ENCODE measurements at regions not wholly inside any gene's neighbourhood (a gene's known extent, or its start where the extent isn't known, plus 50 kb on each side); places are given as distances from the start of the nearest gene placed in this dataset.

- no peaks in the 10 kb centered on the region for H3K9me2 ChIP-seq (ENCODE audit: insufficient read depth, low read length)
- DNase-seq (ENCODE audit: low spot score): no peak
- no peaks in the 10 kb centered on the region for H3K9me3 ChIP-seq (ENCODE audit: low read length)
- no peak overlapping the region for H3K4me3 ChIP-seq (ENCODE audit: low read depth, low read length, poor library complexity, severe bottlenecking)
- POLR2A ChIA-PET: no interaction called here
- no peak overlapping the region for H3K27ac ChIP-seq (ENCODE audit: low read depth, low read length, poor library complexity, severe bottlenecking)
- CTCF ChIA-PET (ENCODE audit: unreplicated experiment): no interaction called here
- H3K36me3 ChIP-seq (ENCODE audit: insufficient read depth, low read length): no peaks in the 10 kb centered on the region
- no peak overlapping the region for H2AFZ ChIP-seq (ENCODE audit: low read length)
- no peak overlapping the region for H3K4me2 ChIP-seq (ENCODE audit: low read length)
- no peak for TF ChIP-seq CTCF (conservative IDR thresholded peaks at IDR 0.05; ENCODE audit: low read length)
- TF ChIP-seq EZH2phosphoT487 (IDR thresholded peaks at IDR 0.05; ENCODE audit: borderline replicate concordance, low read depth, low read length): no peak
- H4K20me1 ChIP-seq (ENCODE audit: insufficient read depth, low read length): no peaks in the 10 kb centered on the region
- BruUV-seq (replicated peaks): no TSS peak
- intact Hi-C loops (cut with micrococcal nuclease; ENCODE audit: unreplicated experiment): no loop called here
- H3K4me1 ChIP-seq (ENCODE audit: insufficient read depth, low read length, poor library complexity, severe bottlenecking): no peaks in the 10 kb centered on the region
- no peaks in the 10 kb centered on the region for H3K79me2 ChIP-seq (ENCODE audit: insufficient read depth, low read depth, low read length)
Observed at GRCh38 chr9:87167582-87167981, 220.3 kb upstream of the GAS1 start.

GRCh38 chr9:87178302-87178701, 231.0 kb upstream of the GAS1 start:
- H3K9me3 ChIP-seq (ENCODE audit: low read length): no peaks in the 10 kb centered on the region
- DNase-seq (ENCODE audit: low spot score): no peak
- H3K4me2 ChIP-seq (ENCODE audit: low read length): no peak overlapping the region
- H4K20me1 ChIP-seq (ENCODE audit: insufficient read depth, low read length): no peaks in the 10 kb centered on the region
- no peaks in the 10 kb centered on the region for H3K79me2 ChIP-seq (ENCODE audit: insufficient read depth, low read depth, low read length)
- no peaks in the 10 kb centered on the region for H3K36me3 ChIP-seq (ENCODE audit: insufficient read depth, low read length)
- no peaks in the 10 kb centered on the region for H3K9me2 ChIP-seq (ENCODE audit: insufficient read depth, low read length)
- H3K27ac ChIP-seq (ENCODE audit: low read depth, low read length, poor library complexity, severe bottlenecking): no peak overlapping the region
- no TSS peak for BruUV-seq (replicated peaks)
- ChIA-PET CTCF (ENCODE audit: unreplicated experiment) (no interaction called here), POLR2A (interaction anchor here (0.7 kb wide), 1 partner anchor 32 kb away, joined by 3 read pairs; no protein-coding TSS in a partner anchor)
- no peak for TF ChIP-seq EZH2phosphoT487 (IDR thresholded peaks at IDR 0.05; ENCODE audit: borderline replicate concordance, low read depth, low read length)
- H2AFZ ChIP-seq (ENCODE audit: low read length): no peak overlapping the region
- no peak overlapping the region for H3K4me3 ChIP-seq (ENCODE audit: low read depth, low read length, poor library complexity, severe bottlenecking)
- no peaks in the 10 kb centered on the region for H3K4me1 ChIP-seq (ENCODE audit: insufficient read depth, low read length, poor library complexity, severe bottlenecking)
- intact Hi-C loops (cut with micrococcal nuclease; ENCODE audit: unreplicated experiment): no loop called here

- Histone ChIP-seq H3K79me2 (ENCODE audit: insufficient read depth, low read depth, low read length) (no peaks in the 10 kb centered on the region), H3K9me2 (ENCODE audit: insufficient read depth, low read length) (no peaks in the 10 kb centered on the region), H2AFZ (ENCODE audit: low read length) (no peak overlapping the region), H4K20me1 (ENCODE audit: insufficient read depth, low read length) (no peaks in the 10 kb centered on the region), H3K4me3 (ENCODE audit: low read depth, low read length, poor library complexity, severe bottlenecking) (no peak overlapping the region), H3K36me3 (ENCODE audit: insufficient read depth, low read length) (no peaks in the 10 kb centered on the region), H3K27ac (ENCODE audit: low read depth, low read length, poor library complexity, severe bottlenecking) (no peak overlapping the region), H3K9me3 (ENCODE audit: low read length) (no peaks in the 10 kb centered on the region), H3K4me1 (ENCODE audit: insufficient read depth, low read length, poor library complexity, severe bottlenecking) (no peaks in the 10 kb centered on the region), H3K4me2 (ENCODE audit: low read length) (no peak overlapping the region)
- no TSS peak for BruUV-seq (replicated peaks)
- POLR2A ChIA-PET: no interaction called here
- no peak for DNase-seq (ENCODE audit: low spot score)
- TF ChIP-seq EZH2phosphoT487 (IDR thresholded peaks at IDR 0.05; ENCODE audit: borderline replicate concordance, low read depth, low read length) (no peak), CTCF (conservative IDR thresholded peaks at IDR 0.05; ENCODE audit: low read length) (no peak)
- intact Hi-C loops (cut with micrococcal nuclease; ENCODE audit: unreplicated experiment): no loop called here
- CTCF ChIA-PET (ENCODE audit: unreplicated experiment): no interaction called here
Observed at GRCh38 chr9:87179553-87180340, 232.4 kb upstream of the GAS1 start.

Data from OCI-LY7 (cell line).